ENCODE measurements at regions not wholly inside any gene's neighbourhood (a gene's known extent, or its start where the extent isn't known, plus 50 kb on each side); places are given as distances from the start of the nearest gene placed in this dataset.

GRCh38 chr9:107386396-107386795 lies 103.2 kb downstream of the KLF4 start:
- H2AFZ ChIP-seq (ENCODE audit: low read depth, low read length) = no peak overlapping the region
- H3K4me2 ChIP-seq (ENCODE audit: low read length) = no peak overlapping the region
- no peak overlapping the region for H3K4me3 ChIP-seq (ENCODE audit: low read length)
- TF ChIP-seq TAF1 (IDR thresholded peaks at IDR 0.05; ENCODE audit: low read depth) (no peak), POLR2AphosphoS5 (IDR thresholded peaks at IDR 0.05) (no peak), EP300 (conservative IDR thresholded peaks at IDR 0.05; ENCODE audit: poor library complexity, severe bottlenecking) (no peak), RAD21 (conservative IDR thresholded peaks at IDR 0.05) (no peak), MXI1 (conservative IDR thresholded peaks at IDR 0.05; ENCODE audit: poor library complexity, severe bottlenecking) (no peak), SMC3 (conservative IDR thresholded peaks at IDR 0.05; ENCODE audit: poor library complexity) (no peak), CTCF (IDR thresholded peaks at IDR 0.05; ENCODE audit: poor library complexity, severe bottlenecking) (no peak), EZH2 (IDR thresholded peaks at IDR 0.05; ENCODE audit: borderline replicate concordance, insufficient read depth, low read length, poor library complexity, severe bottlenecking) (no peak), REST (IDR thresholded peaks at IDR 0.05; ENCODE audit: borderline replicate concordance) (no peak)
- H4K20me1 ChIP-seq (ENCODE audit: insufficient read depth) = no peaks in the 10 kb centered on the region
- no peaks in the 10 kb centered on the region for H3K9me3 ChIP-seq (ENCODE audit: low read length)
- no peaks in the 10 kb centered on the region for H3K36me3 ChIP-seq (ENCODE audit: insufficient read depth, low read length)
- no peaks in the 10 kb centered on the region for H3K9me2 ChIP-seq (ENCODE audit: insufficient read depth, low read length)
- H3K79me2 ChIP-seq (replicated peaks; ENCODE audit: insufficient read depth, low read length) = no peaks in the 10 kb centered on the region
- H3F3A ChIP-seq (ENCODE audit: insufficient read depth, low read length, poor library complexity, severe bottlenecking) = no peaks in the 10 kb centered on the region
- no peaks in the 10 kb centered on the region for H3K27me3 ChIP-seq (ENCODE audit: insufficient read depth, low read depth, low read length)
- H3K9ac ChIP-seq (ENCODE audit: low read length) = no peak overlapping the region
- no peak overlapping the region for H3K27ac ChIP-seq (ENCODE audit: low read length)
